Body of pancreas (tissue), 4 donors: ENCODE measurements at regions not wholly inside any gene's neighbourhood (a gene's known extent, or its start where the extent isn't known, plus 50 kb on each side); places are given as distances from the start of the nearest gene placed in this dataset.
"Not testable (repeated sequence)": the region's sequence is repeated elsewhere in the genome, so short reads cannot be mapped to it uniquely, and the experiment has no call there.

Experiments used
- CTCF ChIP-seq, 7 experiments: fragments of 450-650 bp in 4 of 7; fragments of 200-600 bp in 3 of 7; sonication (generic) in 3 of 7; IDR thresholded peaks; one replicate each; pipeline ENCODE4 v1.5.1; 2016 to 2019; ENCODE audit warnings: antibody characterized with exemption in 7 of 7
- POLR2A ChIP-seq, 3 donors: fragments of 450-650 bp; IDR thresholded peaks; one replicate each; pipeline ENCODE4 v1.6.1; 2016; ENCODE audit warnings: antibody characterized with exemption in 3 of 3, mild to moderate bottlenecking in 2 of 3

- TF ChIP-seq CTCF, POLR2A (IDR thresholded peaks at IDR 0.05): not testable (repeated sequence)
These were observed 144.6 kb downstream of the OR4M2 start for GRCh38 chr15:22224961-22225360.
